GM20000 (cell line): ENCODE measurements at regions not wholly inside any gene's neighbourhood (a gene's known extent, or its start where the extent isn't known, plus 50 kb on each side); places are given as distances from the start of the nearest gene placed in this dataset.

Source experiments
- DNase-seq: peaks from one replicate; pipeline ENCODE4 v3.0.0; 2012; ENCODE audit warnings: low spot score
- TF ChIP-seq, protein P1 (sequence below): IDR thresholded peaks from 2 replicates; pipeline ENCODE4 v1.5.1; 2012; ENCODE audit warnings: mild to moderate bottlenecking, control low read depth; ENCODE audit errors: extremely low read depth, missing control alignments

DNA sequence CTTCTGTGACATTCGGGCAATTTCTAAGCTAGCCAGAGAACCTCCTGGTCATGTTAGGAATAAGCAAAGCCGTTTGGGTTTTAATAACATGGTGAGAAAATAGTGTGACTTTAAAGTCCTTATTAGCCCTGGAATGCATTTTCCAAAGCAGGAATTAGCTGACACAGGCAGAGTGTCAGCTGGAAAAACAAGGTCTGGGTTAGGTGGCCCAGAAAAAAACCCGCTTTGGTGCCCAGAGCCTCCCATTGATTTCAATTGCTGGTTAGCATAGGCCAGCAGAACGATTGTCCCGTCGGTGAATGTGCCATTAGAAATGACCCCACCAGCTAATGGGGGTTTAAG lies 62.1 kb upstream of the CPEB4 start:
- TF ChIP-seq, protein P1, sequence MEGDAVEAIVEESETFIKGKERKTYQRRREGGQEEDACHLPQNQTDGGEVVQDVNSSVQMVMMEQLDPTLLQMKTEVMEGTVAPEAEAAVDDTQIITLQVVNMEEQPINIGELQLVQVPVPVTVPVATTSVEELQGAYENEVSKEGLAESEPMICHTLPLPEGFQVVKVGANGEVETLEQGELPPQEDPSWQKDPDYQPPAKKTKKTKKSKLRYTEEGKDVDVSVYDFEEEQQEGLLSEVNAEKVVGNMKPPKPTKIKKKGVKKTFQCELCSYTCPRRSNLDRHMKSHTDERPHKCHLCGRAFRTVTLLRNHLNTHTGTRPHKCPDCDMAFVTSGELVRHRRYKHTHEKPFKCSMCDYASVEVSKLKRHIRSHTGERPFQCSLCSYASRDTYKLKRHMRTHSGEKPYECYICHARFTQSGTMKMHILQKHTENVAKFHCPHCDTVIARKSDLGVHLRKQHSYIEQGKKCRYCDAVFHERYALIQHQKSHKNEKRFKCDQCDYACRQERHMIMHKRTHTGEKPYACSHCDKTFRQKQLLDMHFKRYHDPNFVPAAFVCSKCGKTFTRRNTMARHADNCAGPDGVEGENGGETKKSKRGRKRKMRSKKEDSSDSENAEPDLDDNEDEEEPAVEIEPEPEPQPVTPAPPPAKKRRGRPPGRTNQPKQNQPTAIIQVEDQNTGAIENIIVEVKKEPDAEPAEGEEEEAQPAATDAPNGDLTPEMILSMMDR: no peak
- DNase-seq: no peak

GRCh38 chr5:173826428-173827350 lies 61.5 kb upstream of the CPEB4 start:
- TF ChIP-seq, protein P1: no peak
- no peak for DNase-seq

- DNase-seq: no peak
- TF ChIP-seq, protein P1: no peak
These were observed 59.2 kb upstream of the CPEB4 start for GRCh38 chr5:173828952-173829351.

GRCh38 chr5:173829826-173830225 lies 58.3 kb upstream of the CPEB4 start:
- DNase-seq: no peak
- TF ChIP-seq, protein P1: no peak

GRCh38 chr5:173830421-173830820 lies 57.7 kb upstream of the CPEB4 start:
- TF ChIP-seq, protein P1: no peak
- DNase-seq: no peak

- DNase-seq: no peak
- TF ChIP-seq, protein P1: no peak
These were observed 56.8 kb upstream of the CPEB4 start for GRCh38 chr5:173831196-173831914.

- TF ChIP-seq, protein P1: no peak
- no peak for DNase-seq
These were observed 55.8 kb upstream of the CPEB4 start for GRCh38 chr5:173832386-173832785.
